ENCODE measurements at regions not wholly inside any gene's neighbourhood (a gene's known extent, or its start where the extent isn't known, plus 50 kb on each side); places are given as distances from the start of the nearest gene placed in this dataset.

GRCh38 chr2:101566632-101567228, 91.8 kb upstream of the RFX8 start:
- no peak for TF ChIP-seq POLR2A (IDR thresholded peaks at IDR 0.05)
- TF ChIP-seq, protein P1, sequence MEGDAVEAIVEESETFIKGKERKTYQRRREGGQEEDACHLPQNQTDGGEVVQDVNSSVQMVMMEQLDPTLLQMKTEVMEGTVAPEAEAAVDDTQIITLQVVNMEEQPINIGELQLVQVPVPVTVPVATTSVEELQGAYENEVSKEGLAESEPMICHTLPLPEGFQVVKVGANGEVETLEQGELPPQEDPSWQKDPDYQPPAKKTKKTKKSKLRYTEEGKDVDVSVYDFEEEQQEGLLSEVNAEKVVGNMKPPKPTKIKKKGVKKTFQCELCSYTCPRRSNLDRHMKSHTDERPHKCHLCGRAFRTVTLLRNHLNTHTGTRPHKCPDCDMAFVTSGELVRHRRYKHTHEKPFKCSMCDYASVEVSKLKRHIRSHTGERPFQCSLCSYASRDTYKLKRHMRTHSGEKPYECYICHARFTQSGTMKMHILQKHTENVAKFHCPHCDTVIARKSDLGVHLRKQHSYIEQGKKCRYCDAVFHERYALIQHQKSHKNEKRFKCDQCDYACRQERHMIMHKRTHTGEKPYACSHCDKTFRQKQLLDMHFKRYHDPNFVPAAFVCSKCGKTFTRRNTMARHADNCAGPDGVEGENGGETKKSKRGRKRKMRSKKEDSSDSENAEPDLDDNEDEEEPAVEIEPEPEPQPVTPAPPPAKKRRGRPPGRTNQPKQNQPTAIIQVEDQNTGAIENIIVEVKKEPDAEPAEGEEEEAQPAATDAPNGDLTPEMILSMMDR (IDR thresholded peaks at IDR 0.05): no peak
